ENCODE measurements at regions not wholly inside any gene's neighbourhood (a gene's known extent, or its start where the extent isn't known, plus 50 kb on each side); places are given as distances from the start of the nearest gene placed in this dataset.

GRCh38 chr7:128191136-128191844 is 49.8 kb upstream of the LEP start:
- H3K4me1 ChIP-seq (ENCODE audit: insufficient read depth, low read length), result no peaks in the 10 kb centered on the region
- DNase-seq, result no peak
- Mint-ChIP-seq H3K27me3 (peaks cover 19 to 32% of the 10 kb centered on the region in 2 donors), H3K9me3 (peaks cover 3 to 31% (median 24%) of the 10 kb centered on the region in 8 donors), H3K36me3 (peaks cover 2 to 9% of the 10 kb centered on the region in 2 donors), H3K4me1 (no peaks in the 10 kb centered on the region), H3K27ac (no peak overlapping the region), H3K4me3 (no peak overlapping the region)
- intact Hi-C loops (cut with micrococcal nuclease), result no loop called here
- peaks cover 4% of the 10 kb centered on the region for H3K27me3 ChIP-seq (ENCODE audit: insufficient read depth, low read length)
- H3K27ac ChIP-seq (ENCODE audit: low read depth, low read length), result no peak overlapping the region
- CTCF ChIA-PET (ENCODE audit: partially characterized antibody), result interaction anchor here (1.8 to 2.7 kb wide), 2 partner anchors 18 to 56 kb away, joined by 5 to 11 read pairs; no protein-coding TSS in a partner anchor
- POLR2A ChIA-PET (ENCODE audit: partially characterized antibody), result no interaction called here
- no peaks in the 10 kb centered on the region for H3K36me3 ChIP-seq (ENCODE audit: insufficient read depth, low read length)
- H3K4me3 ChIP-seq (ENCODE audit: low read length in 2 of 2), result no peak overlapping the region
- H3K9me3 ChIP-seq (ENCODE audit: control insufficient read depth in 1 of 2, low read length in 2 of 2), result peaks cover 0 to 12% of the 10 kb centered on the region in 2 donors
